OCI-LY1 (cell line): ENCODE measurements at regions not wholly inside any gene's neighbourhood (a gene's known extent, or its start where the extent isn't known, plus 50 kb on each side); places are given as distances from the start of the nearest gene placed in this dataset.

ENCODE experiments used
- H2AFZ ChIP-seq: fragments of 200-600 bp; sonication (generic), shearing (Covaris generic); 2 replicates; pipeline ENCODE4 v1.6.0; 2014; ENCODE audit warnings: antibody characterized with exemption, mild to moderate bottlenecking, low read length
- H3F3A ChIP-seq: fragments of 200-600 bp; sonication (generic), shearing (Covaris generic); 2 replicates; pipeline ENCODE4 v1.6.0; 2014; ENCODE audit warnings: mild to moderate bottlenecking, antibody characterized with exemption, low read length, moderate library complexity; ENCODE audit not compliant: insufficient read depth
- H3K27ac ChIP-seq: fragments of 200-600 bp; sonication (generic); 2 replicates; pipeline ENCODE4 v1.5.1; 2014; ENCODE audit warnings: low read length, mixed run types, mild to moderate bottlenecking, low read depth; ENCODE audit not compliant: poor library complexity, severe bottlenecking
- H3K27me3 ChIP-seq: fragments of 200-600 bp; sonication (generic); 2 replicates; pipeline ENCODE4 v1.6.0; 2014; ENCODE audit warnings: antibody characterized with exemption, mild to moderate bottlenecking, low read length, moderate library complexity; ENCODE audit not compliant: insufficient read depth
- H3K36me3 ChIP-seq: fragments of 200-600 bp; sonication (generic); 2 replicates; pipeline ENCODE4 v1.6.1; 2014; ENCODE audit warnings: mild to moderate bottlenecking, antibody characterized with exemption, low read length, moderate library complexity, mixed read lengths; ENCODE audit not compliant: insufficient read depth
- H3K4me1 ChIP-seq: fragments of 200-600 bp; sonication (generic); 2 replicates; pipeline ENCODE4 v1.5.1; 2014; ENCODE audit warnings: mild to moderate bottlenecking, low read length, moderate library complexity; ENCODE audit not compliant: insufficient read depth, severe bottlenecking
- H3K4me2 ChIP-seq: fragments of 200-600 bp; sonication (generic), shearing (Covaris generic); 2 replicates; pipeline ENCODE4 v1.6.1; 2014; ENCODE audit warnings: low read length
- H3K4me3 ChIP-seq: fragments of 200-600 bp; sonication (generic); 2 replicates; pipeline ENCODE4 v1.5.1; 2014; ENCODE audit warnings: low read length, low read depth, mild to moderate bottlenecking, mixed read lengths; ENCODE audit not compliant: poor library complexity, severe bottlenecking
- H3K79me2 ChIP-seq: fragments of 200-600 bp; shearing (Covaris generic); 2 replicates; pipeline ENCODE4 v1.6.1; 2016; ENCODE audit warnings: mixed run types, low read length, mixed read lengths; ENCODE audit not compliant: insufficient read depth
- H3K9ac ChIP-seq: fragments of 200-600 bp; sonication (generic), shearing (Covaris generic); 2 replicates; pipeline ENCODE4 v1.6.1; 2014; ENCODE audit warnings: mild to moderate bottlenecking, low read length, mixed read lengths
- H3K9me2 ChIP-seq: fragments of 200-600 bp; sonication (generic), shearing (Covaris generic); 2 replicates; pipeline ENCODE4 v1.6.1; 2014; ENCODE audit warnings: low read depth, mild to moderate bottlenecking, low read length, mixed read lengths
- H3K9me3 ChIP-seq: fragments of 200-600 bp; shearing (Covaris generic); 2 replicates; pipeline ENCODE4 v1.6.1; 2014; ENCODE audit warnings: low read length, mixed read lengths
- H4K20me1 ChIP-seq: fragments of 200-600 bp; sonication (generic), shearing (Covaris generic); 2 replicates; pipeline ENCODE4 v1.6.0; 2016; ENCODE audit warnings: mild to moderate bottlenecking, low read length; ENCODE audit not compliant: insufficient read depth
- EZH2 ChIP-seq: fragments of 200-600 bp; sonication (generic), shearing (Covaris generic); IDR thresholded peaks from 2 replicates; pipeline ENCODE4 v1.8.0; 2017; ENCODE audit warnings: borderline replicate concordance, mixed run types, mild to moderate bottlenecking, antibody characterized with exemption, low read length, moderate library complexity, mixed read lengths
- TF ChIP-seq, protein P1 (sequence below): fragments of 200-600 bp; sonication (generic), shearing (Covaris generic); IDR thresholded peaks from 2 replicates; pipeline ENCODE4 v1.5.1; 2017; ENCODE audit warnings: mild to moderate bottlenecking, antibody characterized with exemption, low read length, moderate library complexity, mixed read lengths

DNA sequence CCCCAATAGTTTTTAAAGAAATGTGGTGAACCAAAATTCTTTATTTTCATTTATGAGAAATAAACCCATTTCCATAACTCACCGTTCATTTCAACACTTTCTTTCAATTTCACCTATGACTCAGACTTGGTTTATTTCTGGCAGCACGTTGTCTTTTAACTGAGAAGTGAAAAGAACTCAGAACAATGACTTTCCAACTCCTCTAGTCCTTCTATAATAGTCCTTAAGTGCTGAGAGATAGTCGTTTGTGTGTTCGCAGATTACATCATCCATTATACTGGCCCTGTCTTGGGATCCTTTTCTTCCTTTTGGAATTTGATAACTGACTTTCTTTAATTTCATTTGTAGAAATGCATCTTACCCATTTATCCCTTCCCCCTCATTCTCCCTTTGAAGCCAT is 113.6 kb downstream of the GLUD2 start:
- no peaks in the 10 kb centered on the region for H3K79me2 ChIP-seq
- no peaks in the 10 kb centered on the region for H3K27me3 ChIP-seq
- no peak overlapping the region for H2AFZ ChIP-seq
- TF ChIP-seq EZH2: no peak
- TF ChIP-seq, protein P1, sequence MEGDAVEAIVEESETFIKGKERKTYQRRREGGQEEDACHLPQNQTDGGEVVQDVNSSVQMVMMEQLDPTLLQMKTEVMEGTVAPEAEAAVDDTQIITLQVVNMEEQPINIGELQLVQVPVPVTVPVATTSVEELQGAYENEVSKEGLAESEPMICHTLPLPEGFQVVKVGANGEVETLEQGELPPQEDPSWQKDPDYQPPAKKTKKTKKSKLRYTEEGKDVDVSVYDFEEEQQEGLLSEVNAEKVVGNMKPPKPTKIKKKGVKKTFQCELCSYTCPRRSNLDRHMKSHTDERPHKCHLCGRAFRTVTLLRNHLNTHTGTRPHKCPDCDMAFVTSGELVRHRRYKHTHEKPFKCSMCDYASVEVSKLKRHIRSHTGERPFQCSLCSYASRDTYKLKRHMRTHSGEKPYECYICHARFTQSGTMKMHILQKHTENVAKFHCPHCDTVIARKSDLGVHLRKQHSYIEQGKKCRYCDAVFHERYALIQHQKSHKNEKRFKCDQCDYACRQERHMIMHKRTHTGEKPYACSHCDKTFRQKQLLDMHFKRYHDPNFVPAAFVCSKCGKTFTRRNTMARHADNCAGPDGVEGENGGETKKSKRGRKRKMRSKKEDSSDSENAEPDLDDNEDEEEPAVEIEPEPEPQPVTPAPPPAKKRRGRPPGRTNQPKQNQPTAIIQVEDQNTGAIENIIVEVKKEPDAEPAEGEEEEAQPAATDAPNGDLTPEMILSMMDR: no peak
- H3K9ac ChIP-seq: no peak overlapping the region
- H3K4me2 ChIP-seq: no peak overlapping the region
- H3K4me3 ChIP-seq: no peak overlapping the region
- H3K9me3 ChIP-seq: no peaks in the 10 kb centered on the region
- H3K4me1 ChIP-seq: no peaks in the 10 kb centered on the region
- no peaks in the 10 kb centered on the region for H4K20me1 ChIP-seq
- no peaks in the 10 kb centered on the region for H3K9me2 ChIP-seq
- H3F3A ChIP-seq: no peaks in the 10 kb centered on the region
- no peak overlapping the region for H3K27ac ChIP-seq
- no peaks in the 10 kb centered on the region for H3K36me3 ChIP-seq

DNA sequence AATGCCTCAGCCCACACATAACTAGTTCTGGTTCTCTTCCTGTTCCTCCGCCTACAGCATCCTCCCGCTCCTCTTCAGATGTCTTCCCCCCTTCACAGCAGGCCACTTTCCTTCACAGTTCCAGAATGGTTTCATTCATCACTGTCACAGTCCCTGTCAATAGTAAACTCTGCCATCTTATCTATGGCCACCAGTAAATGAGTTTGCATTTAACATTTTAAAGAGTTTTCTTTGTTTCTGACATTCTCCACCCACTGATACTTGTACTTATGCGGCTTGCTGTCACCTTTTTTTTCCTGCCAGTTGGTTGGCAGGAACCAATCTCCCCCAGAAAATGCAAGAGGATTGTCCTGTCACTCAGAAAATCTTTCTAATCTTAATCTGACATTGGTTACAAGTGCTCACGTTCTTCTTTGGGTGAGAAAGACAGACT is 114.1 kb downstream of the GLUD2 start:
- TF ChIP-seq EZH2: no peak
- TF ChIP-seq, protein P1: no peak
- Histone ChIP-seq H3K4me3 (no peak overlapping the region), H3K4me2 (no peak overlapping the region), H3F3A (no peaks in the 10 kb centered on the region), H3K9ac (no peak overlapping the region), H4K20me1 (no peaks in the 10 kb centered on the region), H3K4me1 (no peaks in the 10 kb centered on the region), H3K9me2 (no peaks in the 10 kb centered on the region), H3K36me3 (no peaks in the 10 kb centered on the region), H3K27me3 (no peaks in the 10 kb centered on the region), H3K9me3 (no peaks in the 10 kb centered on the region), H3K79me2 (no peaks in the 10 kb centered on the region), H2AFZ (no peak overlapping the region), H3K27ac (no peak overlapping the region)

- no peaks in the 10 kb centered on the region for H4K20me1 ChIP-seq
- H3K9me3 ChIP-seq: no peaks in the 10 kb centered on the region
- no peak overlapping the region for H3K4me2 ChIP-seq
- H3K27me3 ChIP-seq: no peaks in the 10 kb centered on the region
- H2AFZ ChIP-seq: no peak overlapping the region
- no peak overlapping the region for H3K27ac ChIP-seq
- H3K9ac ChIP-seq: no peak overlapping the region
- H3K4me1 ChIP-seq: no peaks in the 10 kb centered on the region
- no peak overlapping the region for H3K4me3 ChIP-seq
- no peaks in the 10 kb centered on the region for H3F3A ChIP-seq
- H3K9me2 ChIP-seq: no peaks in the 10 kb centered on the region
- no peaks in the 10 kb centered on the region for H3K79me2 ChIP-seq
- H3K36me3 ChIP-seq: no peaks in the 10 kb centered on the region
- TF ChIP-seq EZH2: no peak
- TF ChIP-seq, protein P1: no peak
Measured at GRCh38 chrX:121163443-121163842, 116.0 kb downstream of the GLUD2 start.
